Hepatocyte (in vitro differentiated cells): ENCODE measurements at regions not wholly inside any gene's neighbourhood (a gene's known extent, or its start where the extent isn't known, plus 50 kb on each side); places are given as distances from the start of the nearest gene placed in this dataset.

Source experiments
- EZH2 ChIP-seq: fragments of 200-600 bp; sonication (generic); IDR thresholded peaks from 2 replicates; pipeline ENCODE4 v1.6.1; 2016; ENCODE audit warnings: antibody characterized with exemption, mild to moderate bottlenecking, borderline replicate concordance
- TF ChIP-seq, protein P1 (sequence below): fragments of 200-600 bp; sonication (generic); IDR thresholded peaks from 2 replicates; pipeline ENCODE4 v1.5.1; 2016; ENCODE audit warnings: antibody characterized with exemption, mild to moderate bottlenecking; ENCODE audit not compliant: poor library complexity

DNA sequence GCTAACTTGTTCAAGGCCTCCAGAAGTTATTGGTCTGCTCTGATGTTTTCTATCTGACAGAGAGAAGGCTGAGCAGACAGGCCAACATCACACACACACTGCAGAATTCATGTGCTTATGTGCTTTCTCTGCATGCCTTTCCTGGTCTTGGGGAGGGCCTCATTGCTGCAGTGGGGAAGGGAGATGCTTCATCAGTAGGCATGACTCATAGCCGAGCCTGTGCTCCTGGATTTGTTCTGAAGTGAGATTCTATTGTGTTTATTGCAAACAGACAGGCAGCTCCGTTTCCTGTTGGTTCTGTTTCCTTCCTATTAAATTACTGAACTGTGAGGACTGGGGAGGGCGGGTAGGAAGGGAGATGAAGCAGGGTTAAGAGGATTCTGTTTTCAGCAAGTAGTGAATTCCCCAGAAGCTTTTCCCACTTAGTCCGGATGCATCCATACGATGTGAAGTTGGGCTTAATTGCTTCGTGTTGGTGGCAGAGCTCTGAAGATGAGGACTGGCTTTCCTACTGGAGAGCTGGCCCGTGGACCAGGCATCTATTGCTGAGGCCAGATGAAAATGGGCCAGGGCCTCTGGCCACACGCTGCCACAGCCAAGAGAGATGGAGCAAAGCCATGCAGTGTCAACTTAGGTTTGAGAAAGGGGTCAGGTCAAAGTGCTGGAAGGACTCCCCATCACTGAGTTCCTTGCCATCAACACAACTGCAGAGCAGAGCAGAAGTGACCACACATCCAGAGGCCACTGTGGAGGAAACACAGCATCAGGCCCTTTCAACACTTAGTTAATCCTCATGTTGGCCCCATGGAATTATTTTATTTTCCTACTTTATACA, 179.3 kb downstream of the UTP18 start:
- TF ChIP-seq, protein P1, sequence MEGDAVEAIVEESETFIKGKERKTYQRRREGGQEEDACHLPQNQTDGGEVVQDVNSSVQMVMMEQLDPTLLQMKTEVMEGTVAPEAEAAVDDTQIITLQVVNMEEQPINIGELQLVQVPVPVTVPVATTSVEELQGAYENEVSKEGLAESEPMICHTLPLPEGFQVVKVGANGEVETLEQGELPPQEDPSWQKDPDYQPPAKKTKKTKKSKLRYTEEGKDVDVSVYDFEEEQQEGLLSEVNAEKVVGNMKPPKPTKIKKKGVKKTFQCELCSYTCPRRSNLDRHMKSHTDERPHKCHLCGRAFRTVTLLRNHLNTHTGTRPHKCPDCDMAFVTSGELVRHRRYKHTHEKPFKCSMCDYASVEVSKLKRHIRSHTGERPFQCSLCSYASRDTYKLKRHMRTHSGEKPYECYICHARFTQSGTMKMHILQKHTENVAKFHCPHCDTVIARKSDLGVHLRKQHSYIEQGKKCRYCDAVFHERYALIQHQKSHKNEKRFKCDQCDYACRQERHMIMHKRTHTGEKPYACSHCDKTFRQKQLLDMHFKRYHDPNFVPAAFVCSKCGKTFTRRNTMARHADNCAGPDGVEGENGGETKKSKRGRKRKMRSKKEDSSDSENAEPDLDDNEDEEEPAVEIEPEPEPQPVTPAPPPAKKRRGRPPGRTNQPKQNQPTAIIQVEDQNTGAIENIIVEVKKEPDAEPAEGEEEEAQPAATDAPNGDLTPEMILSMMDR: no peak
- no peak for TF ChIP-seq EZH2
